ENCODE measurements at regions not wholly inside any gene's neighbourhood (a gene's known extent, or its start where the extent isn't known, plus 50 kb on each side); places are given as distances from the start of the nearest gene placed in this dataset.

DNA sequence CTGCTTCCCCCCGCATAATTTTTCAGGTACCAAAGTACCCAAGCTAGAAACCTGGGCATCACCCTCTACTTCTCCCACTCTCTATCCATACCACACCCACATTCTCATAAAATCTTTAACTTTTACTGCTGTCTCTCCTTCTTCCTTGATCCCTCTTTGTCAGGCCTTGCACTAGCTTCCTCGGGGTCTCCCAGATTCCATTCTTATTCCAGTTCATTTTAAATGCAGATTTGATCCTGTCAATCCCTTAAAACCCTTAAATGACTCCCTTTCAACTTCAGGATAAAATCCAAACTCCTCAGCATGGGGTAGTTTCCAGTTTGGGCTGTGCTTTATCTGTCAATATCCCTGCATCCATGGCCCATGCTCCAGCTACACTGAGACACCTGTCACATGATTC lies 343.5 kb downstream of the PBX1 start:
- Histone ChIP-seq H3F3A (ENCODE audit: insufficient read depth, low read length, poor library complexity, severe bottlenecking) (no peaks in the 10 kb centered on the region), H4K20me1 (ENCODE audit: insufficient read depth) (no peaks in the 10 kb centered on the region), H3K27ac (ENCODE audit: low read length) (no peak overlapping the region), H3K36me3 (ENCODE audit: insufficient read depth, low read length) (no peaks in the 10 kb centered on the region), H3K27me3 (ENCODE audit: insufficient read depth, low read depth, low read length) (no peaks in the 10 kb centered on the region), H3K79me2 (replicated peaks; ENCODE audit: insufficient read depth, low read length) (no peaks in the 10 kb centered on the region), H3K4me3 (ENCODE audit: low read length) (no peak overlapping the region), H3K9me3 (ENCODE audit: low read length) (no peaks in the 10 kb centered on the region), H3K9me2 (ENCODE audit: insufficient read depth, low read length) (no peaks in the 10 kb centered on the region), H3K4me2 (ENCODE audit: low read length) (no peak overlapping the region), H3K9ac (ENCODE audit: low read length) (no peak overlapping the region), H2AFZ (ENCODE audit: low read depth, low read length) (no peak overlapping the region)
- TF ChIP-seq SMC3 (conservative IDR thresholded peaks at IDR 0.05; ENCODE audit: poor library complexity), result no peak
- TF ChIP-seq CTCF (IDR thresholded peaks at IDR 0.05; ENCODE audit: poor library complexity, severe bottlenecking), result no peak
- TF ChIP-seq MXI1 (conservative IDR thresholded peaks at IDR 0.05; ENCODE audit: poor library complexity, severe bottlenecking), result no peak
- no peak for TF ChIP-seq TAF1 (IDR thresholded peaks at IDR 0.05; ENCODE audit: low read depth)

Small RNA genes lying in the stretch of these regions (small RNA-seq; reads per million reads assigned to genes)
- 0 reads per million in 3 experiments for gene RNU6-755P
